Nucleus accumbens (tissue), 56 donors: ENCODE measurements at regions not wholly inside any gene's neighbourhood (a gene's known extent, or its start where the extent isn't known, plus 50 kb on each side); places are given as distances from the start of the nearest gene placed in this dataset.
"Not testable (repeated sequence)": the region's sequence is repeated elsewhere in the genome, so short reads cannot be mapped to it uniquely, and the experiment has no call there.

Experiments
- DNase-seq, 56 donors: peaks; one replicate each; lab custom pipeline; 2025; lab: John Stamatoyannopoulos, UW

DNA sequence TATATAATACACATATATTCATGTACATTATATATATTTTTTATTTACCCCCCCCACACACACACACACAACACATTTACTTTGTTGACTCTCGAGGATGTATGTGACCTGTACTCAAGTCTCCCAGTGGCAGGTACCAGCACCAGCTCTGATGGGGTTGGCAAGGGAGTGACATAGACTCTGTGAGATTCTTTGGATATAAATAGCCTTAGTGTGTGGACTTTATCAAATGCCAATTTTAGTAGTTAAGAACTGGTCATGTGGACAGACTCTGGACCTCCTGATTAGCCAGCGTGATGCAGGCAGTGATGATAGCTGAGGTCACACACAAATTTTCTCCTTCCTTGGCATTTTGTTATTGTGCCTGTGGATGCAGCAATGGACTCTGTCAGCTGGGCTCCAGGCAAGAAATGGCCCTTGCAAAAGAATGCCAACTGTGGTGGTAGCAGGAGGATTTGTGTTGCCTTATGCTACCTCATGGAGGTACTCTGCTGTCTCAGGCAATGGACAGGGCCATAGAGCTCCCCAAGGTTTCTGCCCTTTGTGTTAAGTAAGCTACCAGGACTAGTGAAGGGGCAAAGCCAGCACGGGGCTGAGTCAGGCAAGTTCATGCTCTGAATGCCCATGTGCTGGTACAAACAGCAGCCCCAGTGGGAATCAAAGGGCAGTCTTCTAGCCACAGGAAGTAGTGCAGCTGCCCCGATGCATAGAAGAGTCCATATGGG, 224.6 kb upstream of the ZWINT start:
- DNase-seq, result no peak

DNA sequence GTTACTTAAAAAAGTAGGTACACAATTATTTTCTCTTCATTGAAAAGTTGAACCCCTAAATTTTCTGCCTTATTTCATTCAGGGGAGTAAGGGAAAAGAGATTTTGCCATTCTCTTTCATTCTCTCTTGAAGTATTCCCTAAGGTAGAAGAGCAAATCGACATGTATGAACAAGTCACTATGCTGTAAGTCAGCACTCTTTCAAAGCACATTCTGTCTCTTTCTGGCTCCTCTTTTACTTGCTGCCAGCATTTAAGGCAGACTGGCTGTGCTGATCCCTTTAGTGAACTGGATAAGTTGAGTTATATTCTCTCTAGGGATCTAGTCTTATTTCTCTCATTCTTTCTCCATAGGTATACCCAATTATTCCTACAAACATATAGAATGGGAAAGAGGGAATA, 222.3 kb upstream of the ZWINT start:
- DNase-seq, result no peak

GRCh38 chr10:56567580-56567979, 206.5 kb upstream of the ZWINT start:
- no peak for DNase-seq

GRCh38 chr10:56561336-56561735, 200.3 kb upstream of the ZWINT start:
- no peak for DNase-seq

- no peak for DNase-seq
Observed at GRCh38 chr10:56551037-56551436, 190.0 kb upstream of the ZWINT start.

DNA sequence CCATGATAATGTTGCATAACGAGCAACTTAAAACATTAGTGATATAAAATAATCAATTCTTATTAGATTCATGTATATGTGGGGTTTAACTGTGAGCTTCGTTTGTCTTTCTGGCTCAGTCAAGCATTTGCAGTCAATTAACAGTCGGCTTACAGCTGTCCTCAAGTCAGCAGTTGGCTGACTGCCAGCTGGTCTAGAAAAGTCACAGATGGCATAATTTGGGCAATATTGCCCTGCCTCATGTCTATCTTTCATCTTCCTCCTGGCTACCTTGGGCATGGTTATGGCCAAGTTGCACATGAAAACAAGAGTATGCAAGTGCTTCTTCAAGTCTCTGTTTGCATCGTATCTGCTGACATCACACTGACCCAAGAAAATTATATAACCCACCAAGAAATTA, 186.1 kb upstream of the ZWINT start:
- DNase-seq, result no peak

DNA sequence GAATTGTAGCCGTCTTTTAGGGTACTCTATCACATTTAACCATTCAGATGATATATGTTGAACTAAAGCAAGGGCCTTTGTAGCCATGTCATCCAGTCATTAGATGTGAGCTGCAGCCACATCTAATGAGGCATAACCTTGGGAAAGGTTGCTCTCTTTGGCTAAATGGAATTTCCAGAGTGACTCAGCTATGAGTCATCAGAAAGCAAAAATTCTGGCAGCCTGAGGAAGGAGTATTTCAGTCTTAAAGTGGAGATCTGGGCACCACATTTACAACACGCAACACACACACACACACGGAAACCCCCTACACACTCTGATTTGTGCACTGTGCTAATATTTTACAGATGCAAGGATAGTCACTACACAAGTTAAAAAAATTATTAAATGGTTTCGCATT, 176.9 kb upstream of the ZWINT start:
- DNase-seq, result no peak

- no peak for DNase-seq
Observed at GRCh38 chr10:56522166-56522565, 161.1 kb upstream of the ZWINT start.

DNA sequence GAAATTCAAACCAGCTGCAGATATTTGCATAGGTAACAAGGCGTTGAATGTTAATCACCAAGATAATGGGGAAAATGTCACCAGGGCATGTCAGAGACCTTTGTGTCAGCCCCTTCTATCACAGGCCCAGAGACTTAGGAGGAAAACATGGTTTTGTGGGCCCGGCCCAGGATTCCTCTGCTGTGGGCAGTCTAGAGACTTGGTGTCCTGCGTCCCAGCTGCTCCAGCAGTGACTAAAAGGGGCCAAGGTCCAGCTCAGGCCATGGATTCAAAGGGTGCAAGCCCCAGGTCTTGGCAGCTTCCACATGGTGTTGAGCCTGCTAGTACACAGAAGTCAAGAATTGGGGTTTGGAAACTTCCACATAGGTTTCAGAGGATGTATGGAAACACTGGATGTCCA, 147.5 kb upstream of the ZWINT start:
- no peak for DNase-seq

DNA sequence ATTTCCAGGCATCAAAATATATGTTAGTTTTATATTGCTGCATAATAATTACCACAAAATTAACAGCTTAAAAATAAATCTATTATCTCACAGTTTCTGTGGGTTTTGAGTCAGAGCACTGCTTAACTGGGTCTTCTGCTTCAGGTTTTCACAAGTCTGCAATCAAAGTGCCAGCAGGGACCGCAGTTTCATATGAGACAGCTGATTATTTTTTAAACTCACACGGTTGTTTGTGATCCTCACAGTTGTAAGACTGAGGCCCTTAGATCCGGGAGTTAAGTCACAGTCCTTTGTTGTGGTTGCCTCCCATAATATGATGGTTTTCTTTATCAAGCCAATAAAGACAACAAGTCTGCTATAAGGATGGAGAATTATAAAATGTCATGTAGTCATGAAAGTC, 146.0 kb upstream of the ZWINT start:
- no peak for DNase-seq

- DNase-seq, result no peak
Observed at GRCh38 chr10:56505555-56505954, 144.5 kb upstream of the ZWINT start.

GRCh38 chr10:56496186-56496486, 135.1 kb upstream of the ZWINT start:
- no peak for DNase-seq

DNA sequence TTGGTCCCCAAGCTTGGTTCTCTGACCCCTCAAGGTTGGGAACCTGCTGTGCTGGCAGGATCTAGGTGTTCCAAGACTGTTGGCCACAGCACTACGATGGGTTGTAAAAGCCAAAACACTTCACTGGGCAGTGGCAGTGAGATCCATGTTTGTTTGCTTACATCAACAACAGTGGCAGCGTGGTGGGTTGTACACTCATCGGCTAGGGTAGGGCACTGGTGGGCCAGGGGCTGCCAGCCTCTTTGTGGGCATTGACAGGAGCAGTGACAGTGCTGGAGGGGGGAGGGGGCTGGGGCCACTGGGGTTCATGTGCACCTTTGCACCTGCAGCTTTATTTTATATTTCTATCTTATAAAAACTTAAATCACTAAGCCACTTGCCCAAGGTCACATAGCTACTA, 126.7 kb upstream of the ZWINT start:
- DNase-seq, result no peak

- no peak for DNase-seq
Observed at GRCh38 chr10:56481521-56482091, 120.5 kb upstream of the ZWINT start.

GRCh38 chr10:56472978-56473377, 111.9 kb upstream of the ZWINT start:
- DNase-seq, result no peak

GRCh38 chr10:56470701-56471100, 109.6 kb upstream of the ZWINT start:
- DNase-seq, result no peak

- DNase-seq, result no peak
Observed at GRCh38 chr10:56469482-56469881, 108.4 kb upstream of the ZWINT start.

DNA sequence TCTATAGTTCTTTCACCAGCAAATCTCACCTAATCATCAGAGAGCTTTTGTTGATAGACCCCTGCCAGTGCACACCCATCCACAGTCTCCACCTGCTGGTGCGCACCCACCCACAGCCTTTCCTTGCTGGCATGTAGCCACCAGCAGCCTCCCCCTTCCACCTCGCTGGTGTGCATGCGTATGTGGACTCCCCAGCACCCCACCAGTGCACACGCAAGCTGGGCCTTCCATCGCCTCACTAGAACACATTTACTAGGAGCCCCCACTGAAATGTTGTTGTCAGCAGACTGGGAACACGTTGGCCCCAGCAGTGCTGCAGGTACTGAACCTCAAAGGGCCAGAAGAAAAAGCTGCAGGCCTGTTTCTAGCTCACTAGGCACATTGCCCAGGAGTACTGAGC, 104.9 kb upstream of the ZWINT start:
- no peak for DNase-seq

GRCh38 chr10:56449770-56450169, 88.7 kb upstream of the ZWINT start:
- no peak for DNase-seq

DNA sequence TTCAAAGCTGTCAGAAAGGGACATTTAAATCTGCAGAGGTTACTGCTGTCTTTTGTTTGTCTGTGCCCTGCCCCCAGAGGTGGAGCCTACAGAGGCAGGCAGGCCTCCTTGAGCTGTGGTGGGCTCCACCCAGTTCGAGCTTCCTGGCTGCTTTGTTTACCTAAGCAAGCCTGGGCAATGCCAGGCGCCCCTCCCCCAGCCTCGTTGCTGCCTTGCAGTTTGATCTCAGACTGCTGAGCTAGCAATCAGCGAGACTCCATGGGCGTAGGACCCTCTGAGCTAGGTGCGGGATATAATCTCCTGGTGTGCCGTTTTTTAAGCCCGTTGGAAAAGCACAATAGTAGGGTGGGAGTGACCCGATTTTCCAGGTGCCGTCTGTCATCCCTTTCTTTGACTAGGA, 86.6 kb upstream of the ZWINT start:
- not testable (repeated sequence) for DNase-seq

GRCh38 chr10:56441337-56441736, 80.3 kb upstream of the ZWINT start:
- DNase-seq, result not testable (repeated sequence)
